HEK293T (cell line): ENCODE measurements at regions not wholly inside any gene's neighbourhood (a gene's known extent, or its start where the extent isn't known, plus 50 kb on each side); places are given as distances from the start of the nearest gene placed in this dataset.

Experiments used
- CTCF ChIA-PET: fragments of 350-600 bp; formaldehyde crosslinking; extraction: SDS; loops from one replicate; lab custom pipeline; 2021; ENCODE audit warnings: antibody characterized with exemption, inconsistent platforms; lab: Yijun Ruan, JAX
- POLR2A ChIA-PET: fragments of 350-600 bp; formaldehyde crosslinking; extraction: SDS; loops from one replicate; lab custom pipeline; 2020; ENCODE audit warnings: antibody characterized with exemption, inconsistent platforms; lab: Yijun Ruan, JAX
- DNase-seq: peaks from one replicate; pipeline ENCODE4 v3.0.0; 2012; ENCODE audit warnings: mixed read lengths; ENCODE audit errors: extremely low spot score
- ARNT ChIP-seq: fragments of 450-650 bp; IDR thresholded peaks from 2 replicates; pipeline ENCODE4 v1.6.1; 2017; ENCODE audit warnings: mild to moderate bottlenecking
- BHLHE40 ChIP-seq: fragments of 450-650 bp; IDR thresholded peaks from 2 replicates; pipeline ENCODE4 v1.6.1; 2016; ENCODE audit warnings: mild to moderate bottlenecking, moderate library complexity, borderline replicate concordance
- CTBP1 ChIP-seq: fragments of 450-650 bp; IDR thresholded peaks from 2 replicates; pipeline ENCODE4 v1.6.1; 2016; ENCODE audit warnings: borderline replicate concordance
- ELF4 ChIP-seq: fragments of 450-650 bp; IDR thresholded peaks from 2 replicates; pipeline ENCODE4 v1.6.1; 2017; ENCODE audit warnings: antibody characterized with exemption
- FOXA1 ChIP-seq: fragments of 450-650 bp; IDR thresholded peaks from 2 replicates; pipeline ENCODE4 v1.6.1; 2016; ENCODE audit warnings: mild to moderate bottlenecking
- FOXK2 ChIP-seq: fragments of 450-650 bp; IDR thresholded peaks from 2 replicates; pipeline ENCODE4 v1.6.1; 2016; ENCODE audit warnings: mild to moderate bottlenecking
- FOXM1 ChIP-seq: fragments of 450-650 bp; IDR thresholded peaks from 2 replicates; pipeline ENCODE4 v1.6.1; 2017; ENCODE audit warnings: mild to moderate bottlenecking, borderline replicate concordance
- HDGF ChIP-seq: fragments of 450-650 bp; IDR thresholded peaks from 2 replicates; pipeline ENCODE4 v1.6.1; 2017; ENCODE audit warnings: antibody characterized with exemption, borderline replicate concordance
- L3MBTL2 ChIP-seq: fragments of 450-650 bp; conservative IDR thresholded peaks from 2 replicates; pipeline ENCODE4 v1.6.1; 2016; ENCODE audit warnings: mild to moderate bottlenecking
- LEF1 ChIP-seq: fragments of 450-650 bp; IDR thresholded peaks from 2 replicates; pipeline ENCODE4 v1.6.1; 2017; ENCODE audit warnings: mild to moderate bottlenecking, borderline replicate concordance
- NFRKB ChIP-seq: fragments of 450-650 bp; IDR thresholded peaks from 2 replicates; pipeline ENCODE4 v1.6.1; 2016; ENCODE audit warnings: mild to moderate bottlenecking, moderate library complexity
- PKNOX1 ChIP-seq: fragments of 450-650 bp; IDR thresholded peaks from 2 replicates; pipeline ENCODE4 v1.6.1; 2016
- SP1 ChIP-seq: fragments of 450-650 bp; IDR thresholded peaks from 2 replicates; pipeline ENCODE4 v1.6.1; 2017
- SUZ12 ChIP-seq: fragments of 450-650 bp; IDR thresholded peaks from 2 replicates; pipeline ENCODE4 v1.6.1; 2016; ENCODE audit warnings: mild to moderate bottlenecking
- TARDBP ChIP-seq: fragments of 450-650 bp; IDR thresholded peaks from 2 replicates; pipeline ENCODE4 v1.6.1; 2016
- ZNF384 ChIP-seq: fragments of 450-650 bp; IDR thresholded peaks from 2 replicates; pipeline ENCODE4 v1.6.1; 2016

DNA sequence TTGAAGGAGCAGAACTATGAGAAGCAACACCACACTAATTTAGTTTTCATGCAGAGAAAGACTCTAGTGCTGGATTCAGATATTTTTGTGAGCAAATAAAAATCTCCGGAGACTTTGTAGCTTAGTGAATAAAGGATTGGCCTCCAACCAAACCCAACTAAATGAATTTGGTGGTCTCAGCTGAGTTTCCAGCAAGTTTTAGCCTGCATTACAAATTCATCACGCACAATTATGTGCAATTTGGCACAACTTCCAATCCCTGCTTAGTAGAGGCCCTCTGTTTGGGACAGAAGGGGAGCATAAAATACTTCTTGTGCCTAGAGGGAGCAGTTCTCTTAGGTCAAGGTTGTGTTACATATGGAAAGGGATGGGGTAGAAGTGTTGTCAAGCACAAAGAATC, 112.3 kb upstream of the ADAMTSL1 start:
- no peak for DNase-seq
- POLR2A ChIA-PET: no interaction called here
- CTCF ChIA-PET: no interaction called here
- TF ChIP-seq ARNT (no peak), ELF4 (no peak), BHLHE40 (no peak), NFRKB (no peak), FOXM1 (no peak), PKNOX1 (no peak), TARDBP (no peak), LEF1 (no peak), HDGF (no peak), CTBP1 (no peak), FOXK2 (no peak), L3MBTL2 (no peak)

DNA sequence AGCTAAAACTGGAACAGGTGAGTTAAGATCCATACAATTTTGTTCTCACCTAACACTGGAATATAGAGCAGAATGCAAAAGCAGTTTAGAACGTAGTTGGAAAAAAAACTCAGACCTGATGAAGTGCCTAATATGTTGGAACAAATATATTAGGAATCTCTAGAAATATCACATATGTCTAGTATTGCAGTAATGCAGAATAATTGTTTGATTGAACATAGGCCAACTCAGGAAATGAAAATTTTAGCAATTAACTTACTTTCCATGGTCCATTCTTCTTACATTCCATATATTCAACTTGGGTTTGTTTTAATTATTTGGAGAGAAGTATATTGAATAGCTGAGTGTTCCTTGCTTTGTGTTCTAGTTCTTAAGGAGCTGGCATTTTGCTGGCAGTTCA, 111.8 kb upstream of the ADAMTSL1 start:
- TF ChIP-seq SP1 (no peak), ZNF384 (no peak), BHLHE40 (no peak), ELF4 (no peak), LEF1 (no peak), L3MBTL2 (no peak), PKNOX1 (no peak), ARNT (no peak), TARDBP (no peak), HDGF (no peak), SUZ12 (no peak), FOXK2 (no peak), NFRKB (no peak), CTBP1 (no peak), FOXA1 (no peak), FOXM1 (no peak)
- no peak for DNase-seq
- ChIA-PET POLR2A (no interaction called here), CTCF (no interaction called here)

GRCh38 chr9:18362901-18363685, 110.9 kb upstream of the ADAMTSL1 start:
- no peak for DNase-seq
- ChIA-PET POLR2A (no interaction called here), CTCF (no interaction called here)
- TF ChIP-seq NFRKB (no peak), FOXM1 (no peak), PKNOX1 (no peak), FOXK2 (no peak), HDGF (no peak), ELF4 (no peak), ARNT (no peak), ZNF384 (no peak), BHLHE40 (no peak), L3MBTL2 (no peak), SP1 (no peak), TARDBP (no peak), FOXA1 (no peak)

DNA sequence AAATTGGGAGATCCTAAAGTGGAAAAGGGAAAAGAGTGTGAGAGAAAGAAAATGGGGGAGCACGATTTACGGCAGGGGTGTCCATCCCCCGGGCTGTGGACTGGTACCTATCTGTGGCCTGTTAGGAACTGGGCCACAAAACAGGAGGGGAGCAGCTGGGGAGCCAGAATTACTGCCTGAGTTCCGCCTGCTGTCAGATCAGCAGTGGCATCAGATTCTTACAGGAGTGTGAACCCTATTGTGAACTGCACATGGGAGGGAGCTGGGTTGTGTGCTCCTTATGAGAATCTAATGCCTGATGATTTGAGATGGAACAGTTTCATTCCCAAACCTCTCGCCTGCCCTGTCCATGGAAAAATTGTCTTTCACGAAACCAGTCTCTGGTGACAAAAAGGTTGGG, 108.3 kb upstream of the ADAMTSL1 start:
- CTCF ChIA-PET: interaction anchor here (0.6 kb wide), 1 partner anchor 39 kb away, joined by 3 read pairs; no protein-coding TSS in a partner anchor
- TF ChIP-seq BHLHE40 (no peak), HDGF (no peak), FOXK2 (no peak), L3MBTL2 (no peak), FOXA1 (no peak)

DNA sequence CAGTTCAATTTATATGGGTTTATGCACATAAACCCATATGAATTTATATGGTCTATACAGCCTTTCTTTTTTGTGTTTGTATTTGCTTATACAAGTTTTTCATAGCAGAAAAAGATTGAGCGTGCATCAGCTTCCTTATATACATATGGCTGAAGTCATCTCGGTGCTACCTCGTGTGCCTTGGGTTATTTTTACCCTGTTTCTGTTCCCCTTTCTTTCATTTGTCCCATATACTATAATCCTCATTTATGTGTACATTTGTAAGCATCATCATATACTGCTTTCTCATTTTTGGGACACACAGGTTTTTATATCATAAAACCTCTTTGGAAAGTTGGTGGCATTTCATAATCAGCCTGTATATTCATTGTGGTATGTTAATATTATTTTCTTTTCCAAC, 107.8 kb upstream of the ADAMTSL1 start:
- no peak for DNase-seq
- ChIA-PET POLR2A (no interaction called here), CTCF (interaction anchor here (0.6 kb wide), 1 partner anchor 39 kb away, joined by 3 read pairs; no protein-coding TSS in a partner anchor)
- no peak for TF ChIP-seq ZNF384
- TF ChIP-seq ARNT: no peak
- TF ChIP-seq FOXA1: no peak
- TF ChIP-seq TARDBP: no peak
- no peak for TF ChIP-seq FOXM1
- TF ChIP-seq SP1: no peak
- no peak for TF ChIP-seq CTBP1
- TF ChIP-seq ELF4: no peak
- no peak for TF ChIP-seq FOXK2
- TF ChIP-seq HDGF: no peak
- no peak for TF ChIP-seq L3MBTL2

More for the DNA sequence above, 108.3 kb upstream of the ADAMTSL1 start:
- POLR2A ChIA-PET: no interaction called here
- DNase-seq: no peak

GRCh38 chr9:18368206-18368605, 105.7 kb upstream of the ADAMTSL1 start:
- TF ChIP-seq ZNF384 (no peak), HDGF (no peak), NFRKB (no peak), CTBP1 (no peak), ELF4 (no peak), FOXK2 (no peak)
- no peak for DNase-seq
- CTCF ChIA-PET: no interaction called here
- POLR2A ChIA-PET: no interaction called here
